HepG2 (cell line): ENCODE measurements at regions not wholly inside any gene's neighbourhood (a gene's known extent, or its start where the extent isn't known, plus 50 kb on each side); places are given as distances from the start of the nearest gene placed in this dataset.
A peak's percentile ranks its signal among the peaks of the same experiment; 100 is the strongest.

ENCODE experiments used
- ASH2L ChIP-seq: fragments of 300-600, 200-600 bp; sonication (generic); IDR thresholded peaks from 2 replicates; pipeline ENCODE4 v1.7.0; 2017; ENCODE audit warnings: low read depth, mild to moderate bottlenecking, moderate library complexity, mixed read lengths, low read length; ENCODE audit not compliant: insufficient read length
- DNMT1 ChIP-seq: sonication (generic); formaldehyde crosslinking; IDR thresholded peaks from 2 replicates; pipeline ENCODE4 v1.5.1; 2020; ENCODE audit warnings: mild to moderate bottlenecking, missing genetic modification reagents
- FOXA1 ChIP-seq, 2 experiments: fragments of 450-650 bp in 1 of 2; sonication (generic) in 1 of 2; formaldehyde crosslinking in 1 of 2; IDR thresholded peaks; 2 replicates each; pipeline versions ENCODE4 v1.4.0 to v1.6.1; 2016 to 2020; ENCODE audit warnings: missing genetic modification reagents in 1 of 2
- KAT8 ChIP-seq: IDR thresholded peaks from 2 replicates; pipeline ENCODE4 v1.6.1; 2016; ENCODE audit warnings: missing genetic modification reagents, missing compliant biosample characterization
- MAF1 ChIP-seq: sonication (generic); formaldehyde crosslinking; IDR thresholded peaks from 2 replicates; pipeline ENCODE4 v1.5.0; 2020; ENCODE audit warnings: missing genetic modification reagents, borderline replicate concordance
- MED8 ChIP-seq: sonication (generic); formaldehyde crosslinking; IDR thresholded peaks from 2 replicates; pipeline ENCODE4 v1.8.1; 2023; ENCODE audit warnings: mild to moderate bottlenecking, missing genetic modification reagents; ENCODE audit not compliant: insufficient replicate concordance
- SKI ChIP-seq: fragments of 450-650 bp; IDR thresholded peaks from one replicate; pipeline ENCODE4 v1.6.1; 2018; ENCODE audit warnings: mild to moderate bottlenecking; ENCODE audit not compliant: partially characterized antibody
- TAF1 ChIP-seq: sonication (generic); formaldehyde crosslinking; IDR thresholded peaks from 2 replicates; pipeline ENCODE4 v1.4.0; 2020; ENCODE audit warnings: missing genetic modification reagents
- TERF1 ChIP-seq: sonication (generic); formaldehyde crosslinking; IDR thresholded peaks from 2 replicates; pipeline ENCODE4 v1.8.0; 2022; ENCODE audit warnings: mild to moderate bottlenecking, missing genetic modification reagents, moderate library complexity
- ZC3H4 ChIP-seq: sonication (generic); formaldehyde crosslinking; IDR thresholded peaks from 2 replicates; pipeline ENCODE4 v1.4.0; 2020; ENCODE audit warnings: missing genetic modification reagents, borderline replicate concordance
- ZFP36L1 ChIP-seq: sonication (generic); formaldehyde crosslinking; IDR thresholded peaks from 2 replicates; pipeline ENCODE4 v1.8.0; 2022; ENCODE audit warnings: mild to moderate bottlenecking, missing genetic modification reagents, moderate library complexity
- ZNF235 ChIP-seq: sonication (generic); formaldehyde crosslinking; IDR thresholded peaks from 2 replicates; pipeline ENCODE4 v1.8.1; 2023; ENCODE audit warnings: mild to moderate bottlenecking, missing genetic modification reagents, borderline replicate concordance
- ZNF24 ChIP-seq: fragments of 450-650 bp; IDR thresholded peaks from 2 replicates; pipeline ENCODE4 v1.6.1; 2017; ENCODE audit warnings: antibody characterized with exemption, mild to moderate bottlenecking
- ZNF337 ChIP-seq: sonication (generic); formaldehyde crosslinking; IDR thresholded peaks from 2 replicates; pipeline ENCODE4 v1.5.1; 2020; ENCODE audit warnings: missing genetic modification reagents, low read depth, mild to moderate bottlenecking, borderline replicate concordance
- ZNF501 ChIP-seq: sonication (generic); formaldehyde crosslinking; IDR thresholded peaks from 2 replicates; pipeline ENCODE4 v1.5.1; 2020; ENCODE audit warnings: mild to moderate bottlenecking, moderate library complexity, missing genetic modification reagents
- ZNF674 ChIP-seq: sonication (generic); formaldehyde crosslinking; IDR thresholded peaks from 2 replicates; pipeline ENCODE4 v1.5.0; 2020; ENCODE audit warnings: low read depth, mild to moderate bottlenecking, missing genetic modification reagents
- ZSCAN31 ChIP-seq: sonication (generic); formaldehyde crosslinking; IDR thresholded peaks from 2 replicates; pipeline ENCODE4 v1.5.0; 2020; ENCODE audit warnings: low read depth, mild to moderate bottlenecking, missing genetic modification reagents
- TF ChIP-seq, protein P1 (sequence below): sonication (generic); formaldehyde crosslinking; IDR thresholded peaks from 2 replicates; pipeline ENCODE4 v1.5.0; 2020; ENCODE audit warnings: mild to moderate bottlenecking, missing genetic modification reagents, borderline replicate concordance
- TF ChIP-seq, protein P2 (sequence below): sonication (generic); formaldehyde crosslinking; IDR thresholded peaks from 2 replicates; pipeline ENCODE4 v1.4.0; 2020; ENCODE audit warnings: mild to moderate bottlenecking, missing genetic modification reagents

DNA sequence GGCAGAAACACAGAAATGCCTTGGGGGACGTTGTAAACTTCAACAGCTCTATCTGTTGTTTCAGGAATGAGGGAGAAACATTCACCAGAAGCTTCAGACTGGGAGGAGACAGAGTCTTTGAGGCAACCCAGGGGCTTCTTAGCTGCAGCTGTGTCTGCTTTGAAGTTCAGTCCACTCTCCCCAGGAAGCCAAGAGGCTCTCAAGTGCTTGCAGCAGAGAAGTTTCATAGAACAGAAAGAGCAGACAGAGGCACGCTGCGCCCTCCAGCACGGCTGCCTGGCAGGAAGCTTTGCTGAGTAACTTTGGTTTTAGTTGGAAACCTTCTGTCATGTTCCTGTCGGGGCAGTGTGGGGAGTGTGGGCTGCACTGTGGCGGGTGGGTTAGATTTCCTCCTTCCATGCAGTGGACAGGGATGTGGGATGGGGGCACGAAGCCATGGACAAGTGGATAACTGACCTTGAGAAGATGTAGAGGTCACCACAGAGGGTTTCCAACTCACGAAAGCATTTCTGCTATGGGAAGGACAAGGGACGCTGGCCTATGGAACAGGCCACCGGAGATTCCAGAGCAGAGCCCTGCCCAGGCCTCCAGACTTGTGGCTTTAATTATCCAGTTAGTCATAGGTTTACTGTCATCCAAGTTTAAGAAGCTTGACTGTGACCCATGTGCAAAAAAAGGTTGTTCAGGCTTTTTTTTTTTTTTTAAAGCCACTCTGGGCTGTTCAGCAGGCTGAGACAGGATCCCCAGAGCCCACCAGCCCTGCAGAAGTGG is 107.7 kb downstream of the ARF6 start (continued):
- TF ChIP-seq, protein P1, sequence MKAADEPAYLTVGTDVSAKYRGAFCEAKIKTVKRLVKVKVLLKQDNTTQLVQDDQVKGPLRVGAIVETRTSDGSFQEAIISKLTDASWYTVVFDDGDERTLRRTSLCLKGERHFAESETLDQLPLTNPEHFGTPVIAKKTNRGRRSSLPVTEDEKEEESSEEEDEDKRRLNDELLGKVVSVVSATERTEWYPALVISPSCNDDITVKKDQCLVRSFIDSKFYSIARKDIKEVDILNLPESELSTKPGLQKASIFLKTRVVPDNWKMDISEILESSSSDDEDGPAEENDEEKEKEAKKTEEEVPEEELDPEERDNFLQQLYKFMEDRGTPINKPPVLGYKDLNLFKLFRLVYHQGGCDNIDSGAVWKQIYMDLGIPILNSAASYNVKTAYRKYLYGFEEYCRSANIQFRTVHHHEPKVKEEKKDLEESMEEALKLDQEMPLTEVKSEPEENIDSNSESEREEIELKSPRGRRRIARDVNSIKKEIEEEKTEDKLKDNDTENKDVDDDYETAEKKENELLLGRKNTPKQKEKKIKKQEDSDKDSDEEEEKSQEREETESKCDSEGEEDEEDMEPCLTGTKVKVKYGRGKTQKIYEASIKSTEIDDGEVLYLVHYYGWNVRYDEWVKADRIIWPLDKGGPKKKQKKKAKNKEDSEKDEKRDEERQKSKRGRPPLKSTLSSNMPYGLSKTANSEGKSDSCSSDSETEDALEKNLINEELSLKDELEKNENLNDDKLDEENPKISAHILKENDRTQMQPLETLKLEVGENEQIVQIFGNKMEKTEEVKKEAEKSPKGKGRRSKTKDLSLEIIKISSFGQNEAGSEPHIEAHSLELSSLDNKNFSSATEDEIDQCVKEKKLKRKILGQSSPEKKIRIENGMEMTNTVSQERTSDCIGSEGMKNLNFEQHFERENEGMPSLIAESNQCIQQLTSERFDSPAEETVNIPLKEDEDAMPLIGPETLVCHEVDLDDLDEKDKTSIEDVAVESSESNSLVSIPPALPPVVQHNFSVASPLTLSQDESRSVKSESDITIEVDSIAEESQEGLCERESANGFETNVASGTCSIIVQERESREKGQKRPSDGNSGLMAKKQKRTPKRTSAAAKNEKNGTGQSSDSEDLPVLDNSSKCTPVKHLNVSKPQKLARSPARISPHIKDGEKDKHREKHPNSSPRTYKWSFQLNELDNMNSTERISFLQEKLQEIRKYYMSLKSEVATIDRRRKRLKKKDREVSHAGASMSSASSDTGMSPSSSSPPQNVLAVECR (CRISPR knock-in tag), result peak; percentile 12; the same call in 1 of the 2 replicates
- TF ChIP-seq ZNF674 (CRISPR knock-in tag) (no peak), ZNF337 (CRISPR knock-in tag) (no peak), KAT8 (CRISPR knock-in tag) (0 out of 2 replicates have a peak, but pooled peaks have one; percentile 2), TERF1 (CRISPR knock-in tag) (no peak), TAF1 (CRISPR knock-in tag) (no peak), DNMT1 (no peak), ZC3H4 (0 out of 2 replicates have a peak, but pooled peaks have one; percentile 31), SKI (no peak), FOXA1 (IDR thresholded peaks at IDR 0.05) (no peak), FOXA1 (CRISPR knock-in tag; IDR thresholded peaks at IDR 0.05) (no peak), ASH2L (peak; percentile 26), MED8 (CRISPR knock-in tag) (no peak), MAF1 (no peak), ZNF501 (peak; percentile 50), ZFP36L1 (CRISPR knock-in tag) (no peak), ZNF24 (no peak), ZNF235 (CRISPR knock-in tag) (no peak), ZSCAN31 (CRISPR knock-in tag) (no peak)
- TF ChIP-seq, protein P2, sequence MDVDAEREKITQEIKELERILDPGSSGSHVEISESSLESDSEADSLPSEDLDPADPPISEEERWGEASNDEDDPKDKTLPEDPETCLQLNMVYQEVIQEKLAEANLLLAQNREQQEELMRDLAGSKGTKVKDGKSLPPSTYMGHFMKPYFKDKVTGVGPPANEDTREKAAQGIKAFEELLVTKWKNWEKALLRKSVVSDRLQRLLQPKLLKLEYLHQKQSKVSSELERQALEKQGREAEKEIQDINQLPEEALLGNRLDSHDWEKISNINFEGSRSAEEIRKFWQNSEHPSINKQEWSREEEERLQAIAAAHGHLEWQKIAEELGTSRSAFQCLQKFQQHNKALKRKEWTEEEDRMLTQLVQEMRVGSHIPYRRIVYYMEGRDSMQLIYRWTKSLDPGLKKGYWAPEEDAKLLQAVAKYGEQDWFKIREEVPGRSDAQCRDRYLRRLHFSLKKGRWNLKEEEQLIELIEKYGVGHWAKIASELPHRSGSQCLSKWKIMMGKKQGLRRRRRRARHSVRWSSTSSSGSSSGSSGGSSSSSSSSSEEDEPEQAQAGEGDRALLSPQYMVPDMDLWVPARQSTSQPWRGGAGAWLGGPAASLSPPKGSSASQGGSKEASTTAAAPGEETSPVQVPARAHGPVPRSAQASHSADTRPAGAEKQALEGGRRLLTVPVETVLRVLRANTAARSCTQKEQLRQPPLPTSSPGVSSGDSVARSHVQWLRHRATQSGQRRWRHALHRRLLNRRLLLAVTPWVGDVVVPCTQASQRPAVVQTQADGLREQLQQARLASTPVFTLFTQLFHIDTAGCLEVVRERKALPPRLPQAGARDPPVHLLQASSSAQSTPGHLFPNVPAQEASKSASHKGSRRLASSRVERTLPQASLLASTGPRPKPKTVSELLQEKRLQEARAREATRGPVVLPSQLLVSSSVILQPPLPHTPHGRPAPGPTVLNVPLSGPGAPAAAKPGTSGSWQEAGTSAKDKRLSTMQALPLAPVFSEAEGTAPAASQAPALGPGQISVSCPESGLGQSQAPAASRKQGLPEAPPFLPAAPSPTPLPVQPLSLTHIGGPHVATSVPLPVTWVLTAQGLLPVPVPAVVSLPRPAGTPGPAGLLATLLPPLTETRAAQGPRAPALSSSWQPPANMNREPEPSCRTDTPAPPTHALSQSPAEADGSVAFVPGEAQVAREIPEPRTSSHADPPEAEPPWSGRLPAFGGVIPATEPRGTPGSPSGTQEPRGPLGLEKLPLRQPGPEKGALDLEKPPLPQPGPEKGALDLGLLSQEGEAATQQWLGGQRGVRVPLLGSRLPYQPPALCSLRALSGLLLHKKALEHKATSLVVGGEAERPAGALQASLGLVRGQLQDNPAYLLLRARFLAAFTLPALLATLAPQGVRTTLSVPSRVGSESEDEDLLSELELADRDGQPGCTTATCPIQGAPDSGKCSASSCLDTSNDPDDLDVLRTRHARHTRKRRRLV, result no peak
